ENCODE measurements at regions not wholly inside any gene's neighbourhood (a gene's known extent, or its start where the extent isn't known, plus 50 kb on each side); places are given as distances from the start of the nearest gene placed in this dataset.

DNA sequence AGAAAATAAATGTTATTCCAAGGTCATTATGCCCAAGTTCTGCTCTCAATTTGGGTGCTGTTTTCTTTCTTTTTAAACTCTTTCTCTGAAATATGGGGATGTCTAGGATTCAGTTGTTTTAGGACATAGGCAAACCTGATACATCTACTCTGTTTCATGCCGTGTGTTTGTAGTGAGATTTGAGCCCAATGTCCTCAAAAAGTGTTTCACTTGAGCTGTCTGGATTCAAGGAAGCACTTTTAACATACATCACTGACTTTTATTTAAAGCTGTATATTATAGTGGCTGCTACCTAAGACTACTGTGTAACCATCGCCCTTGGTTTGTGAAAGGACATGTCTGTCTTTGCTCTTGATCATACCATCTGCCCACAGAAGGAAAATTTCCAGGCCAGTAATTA lies 709.3 kb upstream of the STXBP6 start:
- TF ChIP-seq, protein P1, sequence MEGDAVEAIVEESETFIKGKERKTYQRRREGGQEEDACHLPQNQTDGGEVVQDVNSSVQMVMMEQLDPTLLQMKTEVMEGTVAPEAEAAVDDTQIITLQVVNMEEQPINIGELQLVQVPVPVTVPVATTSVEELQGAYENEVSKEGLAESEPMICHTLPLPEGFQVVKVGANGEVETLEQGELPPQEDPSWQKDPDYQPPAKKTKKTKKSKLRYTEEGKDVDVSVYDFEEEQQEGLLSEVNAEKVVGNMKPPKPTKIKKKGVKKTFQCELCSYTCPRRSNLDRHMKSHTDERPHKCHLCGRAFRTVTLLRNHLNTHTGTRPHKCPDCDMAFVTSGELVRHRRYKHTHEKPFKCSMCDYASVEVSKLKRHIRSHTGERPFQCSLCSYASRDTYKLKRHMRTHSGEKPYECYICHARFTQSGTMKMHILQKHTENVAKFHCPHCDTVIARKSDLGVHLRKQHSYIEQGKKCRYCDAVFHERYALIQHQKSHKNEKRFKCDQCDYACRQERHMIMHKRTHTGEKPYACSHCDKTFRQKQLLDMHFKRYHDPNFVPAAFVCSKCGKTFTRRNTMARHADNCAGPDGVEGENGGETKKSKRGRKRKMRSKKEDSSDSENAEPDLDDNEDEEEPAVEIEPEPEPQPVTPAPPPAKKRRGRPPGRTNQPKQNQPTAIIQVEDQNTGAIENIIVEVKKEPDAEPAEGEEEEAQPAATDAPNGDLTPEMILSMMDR (IDR thresholded peaks at IDR 0.05; ENCODE audit: low read depth, low read length): no peak
- no peak for TF ChIP-seq EZH2phosphoT487 (IDR thresholded peaks at IDR 0.05; ENCODE audit: low read depth)
